Activated CD8-positive, alpha-beta memory T cell treated with anti-CD3 and anti-CD28 coated beads for 4 hours (primary cell): ENCODE measurements at regions not wholly inside any gene's neighbourhood (a gene's known extent, or its start where the extent isn't known, plus 50 kb on each side); places are given as distances from the start of the nearest gene placed in this dataset.
"Not testable (repeated sequence)": the region's sequence is repeated elsewhere in the genome, so short reads cannot be mapped to it uniquely, and the experiment has no call there.

Experiments
- DNase-seq, 2 donors: peaks; one replicate each; pipeline ENCODE4 v3.0.0-alpha.2; 2020; ENCODE audit warnings: low read depth in 2 of 2

- no peak for DNase-seq
Observed at GRCh38 chr10:3659203-3659917, 125.6 kb downstream of the KLF6 start.

- DNase-seq = no peak
Observed at GRCh38 chr10:3658766-3659165, 126.2 kb downstream of the KLF6 start.

- DNase-seq = no peak
Observed at GRCh38 chr10:3656214-3656613, 128.8 kb downstream of the KLF6 start.

GRCh38 chr10:3655528-3655927 lies 129.5 kb downstream of the KLF6 start:
- no peak for DNase-seq

GRCh38 chr10:3654980-3655379 lies 130.0 kb downstream of the KLF6 start:
- no peak for DNase-seq

- no peak for DNase-seq
Observed at GRCh38 chr10:3654496-3654895, 130.5 kb downstream of the KLF6 start.

- DNase-seq = not testable (repeated sequence)
Observed at GRCh38 chr10:3653303-3653702, 131.7 kb downstream of the KLF6 start.

- no peak for DNase-seq
Observed at GRCh38 chr10:3652886-3653285, 132.1 kb downstream of the KLF6 start.

GRCh38 chr10:3651969-3652653 lies 132.9 kb downstream of the KLF6 start:
- no peak for DNase-seq

- DNase-seq = no peak
Observed at GRCh38 chr10:3648576-3648975, 136.4 kb downstream of the KLF6 start.

GRCh38 chr10:3648170-3648569 lies 136.8 kb downstream of the KLF6 start:
- no peak for DNase-seq

GRCh38 chr10:3647074-3647473 lies 137.9 kb downstream of the KLF6 start:
- no peak for DNase-seq

GRCh38 chr10:3645406-3645805 lies 139.6 kb downstream of the KLF6 start:
- DNase-seq = no peak

GRCh38 chr10:3640816-3641215 lies 144.2 kb downstream of the KLF6 start:
- no peak for DNase-seq

GRCh38 chr10:3639546-3639945 lies 145.5 kb downstream of the KLF6 start:
- DNase-seq = no peak

- DNase-seq = no peak
Observed at GRCh38 chr10:3636356-3637181, 148.4 kb downstream of the KLF6 start.

GRCh38 chr10:3635697-3636096 lies 149.3 kb downstream of the KLF6 start:
- no peak for DNase-seq

GRCh38 chr10:3635211-3635671 lies 149.8 kb downstream of the KLF6 start:
- no peak for DNase-seq

GRCh38 chr10:3634646-3635045 lies 150.4 kb downstream of the KLF6 start:
- not testable (repeated sequence) for DNase-seq

- DNase-seq = no peak
Observed at GRCh38 chr10:3631701-3632330, 153.2 kb downstream of the KLF6 start.

GRCh38 chr10:3631291-3631690 lies 153.7 kb downstream of the KLF6 start:
- DNase-seq = no peak
